Gastroesophageal sphincter (tissue), 3 donors: ENCODE measurements at regions not wholly inside any gene's neighbourhood (a gene's known extent, or its start where the extent isn't known, plus 50 kb on each side); places are given as distances from the start of the nearest gene placed in this dataset.

ENCODE experiments used
- CTCF ChIP-seq, 4 experiments: fragments of 200-600 bp in 2 of 4; fragments of 450-650 bp in 2 of 4; sonication (generic) in 1 of 4; IDR thresholded peaks; one replicate each; pipeline ENCODE4 v1.5.1; 2017 to 2019; ENCODE audit warnings: antibody characterized with exemption in 4 of 4, mild to moderate bottlenecking in 2 of 4, moderate library complexity in 2 of 4
- POLR2A ChIP-seq, 2 donors: fragments of 450-650 bp; IDR thresholded peaks; one replicate each; pipeline ENCODE4 v1.6.1; 2017; ENCODE audit warnings: antibody characterized with exemption in 2 of 2, mild to moderate bottlenecking in 2 of 2, moderate library complexity in 1 of 2

GRCh38 chr18:78911751-78912283 is 67.8 kb upstream of the SALL3 start:
- TF ChIP-seq CTCF (IDR thresholded peaks at IDR 0.05), result no peak
- TF ChIP-seq POLR2A (IDR thresholded peaks at IDR 0.05), result no peak
